Stimulated activated CD4-positive, alpha-beta T cell treated with anti-CD3 and anti-CD28 coated beads, Interleukin-4, amount 100 ng/mL, for 24 hours (primary cell): ENCODE measurements at regions not wholly inside any gene's neighbourhood (a gene's known extent, or its start where the extent isn't known, plus 50 kb on each side); places are given as distances from the start of the nearest gene placed in this dataset.

Experiments used
- DNase-seq: peaks from one replicate; pipeline ENCODE4 v3.0.0-alpha.2; 2020

DNA sequence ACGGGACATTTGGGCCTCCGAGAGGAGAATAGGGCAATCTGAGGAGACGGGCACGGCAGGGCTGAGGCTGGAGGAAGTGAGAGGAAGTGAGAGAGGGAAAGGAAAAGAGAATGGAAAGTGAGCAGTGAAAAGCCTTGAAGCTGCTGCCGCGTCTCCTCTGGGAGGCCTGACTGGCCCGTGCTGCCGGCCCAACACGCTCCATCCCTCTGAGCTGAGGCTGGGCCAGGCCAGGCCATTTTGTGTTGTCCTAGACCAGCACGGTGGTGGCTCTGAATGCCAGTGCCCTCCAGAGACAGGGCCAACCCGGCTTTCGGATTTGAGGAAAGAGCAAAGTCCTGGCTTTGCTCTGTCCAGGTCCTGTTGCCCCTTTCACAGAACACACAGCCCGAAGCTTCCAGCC, 361.1 kb upstream of the SHH start:
- DNase-seq: no peak

DNA sequence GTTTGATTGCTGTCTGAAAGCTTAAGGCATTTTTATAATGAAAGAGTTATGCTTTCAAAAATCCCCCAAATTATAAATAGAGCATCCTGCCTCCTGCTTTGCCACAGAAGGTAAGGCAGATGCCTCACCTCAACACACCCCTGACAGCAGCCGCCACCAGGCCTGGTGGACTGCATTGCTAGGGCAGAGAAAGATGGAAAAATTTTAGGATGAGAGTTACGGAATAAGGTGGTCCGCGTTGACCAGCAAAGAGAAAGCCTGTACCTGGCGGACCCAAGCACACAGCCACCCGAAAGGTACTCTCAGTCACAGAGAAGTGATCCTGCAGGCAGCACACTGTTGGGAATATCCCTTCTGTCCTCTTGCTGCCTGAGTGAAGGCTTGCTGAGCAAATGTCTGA, 360.4 kb upstream of the SHH start:
- DNase-seq: no peak

DNA sequence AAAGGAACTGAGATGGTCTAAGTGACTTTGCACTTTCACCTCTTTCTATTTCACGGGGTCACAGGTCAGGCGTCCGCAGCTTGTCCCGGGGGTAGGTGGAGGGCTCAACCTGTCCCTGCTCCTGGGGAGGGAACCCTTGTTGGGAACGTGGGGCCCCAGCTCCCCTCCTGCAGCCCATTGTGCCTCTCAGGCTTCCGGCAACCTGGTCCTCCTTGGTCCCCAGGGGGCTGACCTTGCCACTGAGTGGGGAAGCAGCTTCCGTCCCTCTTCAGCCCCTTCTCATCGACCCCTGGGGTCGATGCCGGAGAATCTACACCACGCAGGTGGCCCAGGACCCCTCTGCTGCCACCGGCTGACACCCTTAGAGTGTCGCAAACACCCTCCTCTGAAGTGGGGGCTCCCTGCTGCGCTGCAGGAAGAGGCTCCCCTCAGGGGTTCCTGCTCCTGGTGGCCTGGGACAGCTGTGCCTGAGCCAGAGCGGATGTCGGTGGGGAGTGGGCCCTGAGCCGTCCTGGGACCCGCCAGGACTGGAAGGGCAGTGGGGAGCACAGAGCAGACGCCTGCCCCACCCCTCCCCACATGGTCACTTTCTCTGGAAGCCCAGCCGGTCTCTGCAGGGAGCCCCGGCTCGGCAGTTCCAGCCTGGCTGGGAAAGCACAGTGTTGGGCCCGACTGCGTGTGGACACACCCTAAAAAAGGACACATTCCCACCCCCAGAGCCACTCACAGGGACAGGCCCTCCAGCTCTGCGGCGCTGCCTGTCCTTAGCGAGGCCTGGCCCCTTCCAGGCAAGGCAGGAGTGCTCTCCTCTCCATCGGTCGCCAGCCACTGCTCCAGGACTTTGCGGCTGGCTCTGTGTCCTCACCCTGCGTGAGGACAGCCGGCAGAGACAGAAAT, 357.5 kb upstream of the SHH start:
- DNase-seq: no peak

DNA sequence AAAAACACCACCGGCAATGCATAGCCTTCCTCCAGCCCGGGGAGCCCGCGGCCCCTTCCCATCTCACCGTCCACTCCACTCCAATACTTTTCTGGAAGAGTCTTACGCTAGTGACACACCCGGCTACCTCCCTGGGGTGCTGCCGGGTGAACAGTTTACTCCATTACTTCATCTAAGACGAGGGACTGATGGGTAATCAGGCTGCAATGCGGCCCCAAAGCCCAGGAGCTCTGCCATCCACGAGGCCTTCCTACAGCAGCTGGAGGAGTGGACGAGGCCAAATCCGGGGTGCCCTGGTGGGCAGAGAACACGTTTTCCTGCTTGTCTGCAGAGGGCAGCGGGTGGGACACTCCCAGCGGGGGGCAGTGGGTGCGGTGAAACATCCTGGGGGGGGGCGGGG, 356.2 kb upstream of the SHH start:
- DNase-seq: no peak

DNA sequence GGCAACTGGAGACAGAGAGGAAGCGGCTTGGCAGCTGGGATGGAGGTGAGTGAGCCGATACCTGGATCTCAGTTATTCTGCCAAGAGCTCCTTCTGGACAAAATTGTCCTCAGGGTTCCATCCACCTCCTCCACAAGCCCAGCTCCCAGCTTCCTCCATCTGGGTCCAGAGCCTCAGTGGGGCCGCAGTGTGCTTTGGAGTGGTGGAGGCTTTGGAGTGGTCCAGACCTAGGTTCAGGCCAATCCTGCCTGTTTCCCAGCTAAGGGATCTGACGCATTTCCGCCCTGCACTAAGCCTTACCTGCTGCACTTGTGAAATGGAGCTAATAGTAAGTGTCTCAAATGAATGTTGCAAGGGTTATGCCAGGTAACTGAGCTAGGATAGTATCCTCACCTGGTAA, 355.7 kb upstream of the SHH start:
- no peak for DNase-seq

GRCh38 chr7:156167417-156167807, 355.1 kb upstream of the SHH start:
- no peak for DNase-seq

DNA sequence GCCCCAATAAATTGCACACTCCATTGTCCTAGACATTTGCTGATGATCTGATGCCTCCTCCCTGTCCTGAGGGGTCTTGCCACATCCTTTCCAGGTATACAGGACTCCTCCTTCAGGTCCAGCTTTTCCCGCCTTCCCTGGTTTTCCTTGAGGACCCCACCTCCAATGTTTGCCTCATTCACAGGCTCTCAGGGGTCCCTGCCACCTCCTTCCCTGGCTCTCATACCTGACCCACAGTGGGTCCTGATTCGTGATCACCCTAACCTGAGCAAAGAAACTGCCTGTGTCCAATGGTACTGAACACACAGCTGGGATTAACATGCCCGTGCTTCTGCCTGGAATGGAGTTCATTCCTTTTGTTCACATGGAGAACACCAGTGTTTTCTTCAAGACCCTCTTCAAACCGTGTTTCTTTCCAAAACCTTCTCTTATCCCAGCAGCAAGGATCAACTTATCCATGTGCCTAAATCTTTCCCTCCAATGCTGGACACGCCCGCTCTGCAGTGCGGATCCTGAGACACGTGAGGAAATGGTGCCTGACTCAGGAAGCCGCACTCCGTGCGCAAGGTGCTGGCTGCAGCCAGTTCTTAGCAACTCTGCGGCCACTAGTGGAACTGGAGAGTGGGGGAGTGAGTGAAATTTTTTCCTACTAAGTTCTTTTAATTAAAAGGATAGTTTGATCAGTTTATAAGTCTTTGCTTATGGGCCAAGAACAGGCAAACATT, 354.6 kb upstream of the SHH start:
- DNase-seq: no peak

- no peak for DNase-seq
Measured at GRCh38 chr7:156163747-156164146, 351.5 kb upstream of the SHH start.

DNA sequence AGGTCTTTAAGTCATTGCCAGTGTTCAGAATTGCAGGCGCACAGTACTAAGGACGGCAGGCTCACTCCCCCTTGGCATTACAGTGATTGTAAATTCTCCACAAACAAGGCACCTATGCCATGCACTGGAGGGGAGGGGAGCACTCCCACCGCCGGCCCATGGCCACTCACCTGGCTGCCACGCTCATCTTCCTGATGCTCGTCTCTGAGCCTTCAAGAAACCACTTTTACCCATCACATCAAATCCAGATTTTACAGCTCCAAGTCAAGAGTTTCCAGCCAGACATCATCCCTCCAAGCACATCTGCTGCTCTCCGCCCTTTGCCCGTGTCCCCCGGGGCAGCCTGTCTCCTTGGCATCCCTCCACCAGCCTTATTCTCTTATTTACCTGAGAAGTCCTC, 350.2 kb upstream of the SHH start:
- no peak for DNase-seq

DNA sequence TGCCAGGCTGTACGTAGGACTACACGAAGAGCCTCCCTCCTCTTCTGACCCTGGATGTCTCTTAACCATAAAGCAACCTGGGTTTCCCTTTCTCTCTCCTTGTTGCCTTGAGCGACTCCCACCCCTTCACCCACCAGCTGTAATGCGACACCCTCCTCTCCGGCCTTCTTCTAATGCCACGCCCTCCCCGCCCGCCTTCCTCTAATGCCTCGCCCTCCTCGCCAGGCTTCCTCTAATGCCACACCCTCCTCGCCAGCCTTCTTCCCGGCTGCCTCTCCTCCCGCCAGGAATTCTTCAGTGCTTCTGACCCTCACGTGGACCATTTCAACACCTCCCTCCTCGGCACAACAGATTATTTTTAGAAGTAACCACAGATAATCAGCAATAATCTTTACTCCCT, 348.5 kb upstream of the SHH start:
- DNase-seq: no peak

- no peak for DNase-seq
Measured at GRCh38 chr7:156158693-156159092, 346.4 kb upstream of the SHH start.

GRCh38 chr7:156158213-156158612, 345.9 kb upstream of the SHH start:
- no peak for DNase-seq

- no peak for DNase-seq
Measured at GRCh38 chr7:156157409-156158012, 345.2 kb upstream of the SHH start.

DNA sequence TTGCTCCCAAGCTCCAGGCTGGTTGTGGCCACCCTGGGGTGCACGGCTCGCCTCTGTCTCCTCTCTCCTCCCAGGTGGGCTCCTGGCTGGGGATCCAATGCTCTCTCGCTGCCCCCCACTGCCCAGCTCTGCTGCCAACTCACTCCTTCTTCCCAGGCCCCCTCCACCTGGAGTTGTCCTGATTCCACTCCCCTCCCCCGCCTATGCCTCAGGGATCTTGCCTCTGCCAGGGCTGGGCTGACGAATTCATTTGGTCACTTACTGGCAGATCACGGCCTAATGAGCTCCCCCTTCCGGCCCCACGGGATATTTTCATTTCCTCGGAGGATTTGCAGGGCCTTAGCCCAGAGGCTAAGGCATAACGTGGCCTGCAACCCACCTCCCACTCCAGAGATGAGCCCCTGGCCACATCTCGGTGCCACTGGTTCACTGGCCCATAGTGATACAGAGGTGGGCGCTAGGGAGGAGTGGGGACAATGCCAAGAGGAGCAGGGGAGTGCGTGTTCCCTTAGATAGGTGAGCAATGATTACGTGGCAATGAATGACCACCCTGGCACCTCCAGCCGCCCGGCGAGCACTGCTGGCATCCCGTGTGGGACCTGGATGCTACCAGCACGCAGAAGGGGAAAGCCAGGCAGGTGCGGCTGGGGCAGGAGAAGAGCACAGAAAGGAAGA, 344.6 kb upstream of the SHH start:
- no peak for DNase-seq

DNA sequence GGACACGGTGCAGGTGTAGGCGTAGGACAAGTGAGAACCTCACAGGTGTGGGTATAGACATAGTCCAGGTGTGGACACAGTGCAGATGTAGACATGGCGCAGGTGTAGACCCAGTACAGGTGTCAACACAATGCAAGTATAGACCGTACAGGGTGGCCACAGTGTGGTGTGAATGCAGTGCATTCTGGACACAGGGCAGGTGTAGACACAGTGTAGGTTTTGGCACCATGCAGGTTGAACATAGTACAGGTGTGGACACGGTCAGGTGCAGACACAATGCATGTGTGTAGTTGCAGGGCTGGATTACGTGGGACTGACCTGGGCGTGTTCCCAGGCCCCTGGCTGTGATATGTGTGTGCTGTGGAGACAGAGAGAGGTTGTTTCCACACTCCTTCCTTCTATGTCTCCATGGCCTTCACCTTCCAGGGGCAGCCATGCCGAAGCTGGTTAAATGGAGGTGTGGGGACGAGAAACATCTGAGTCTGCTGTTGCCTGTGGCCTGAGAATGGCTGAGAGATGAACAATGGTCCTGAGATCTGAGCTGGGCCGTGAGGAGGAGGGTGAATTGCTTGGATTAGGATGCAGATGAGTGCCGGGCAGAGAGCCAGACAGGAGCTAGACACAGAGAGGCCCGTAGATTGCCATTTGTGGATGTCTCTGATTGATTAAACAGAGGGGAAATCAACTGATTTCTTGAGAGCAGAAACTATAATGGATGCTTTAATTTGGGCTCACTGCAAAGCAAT, 343.9 kb upstream of the SHH start:
- no peak for DNase-seq

- DNase-seq: no peak
Measured at GRCh38 chr7:156153590-156153989, 341.3 kb upstream of the SHH start.

- DNase-seq: no peak
Measured at GRCh38 chr7:156152390-156152789, 340.1 kb upstream of the SHH start.

- no peak for DNase-seq
Measured at GRCh38 chr7:156151658-156152057, 339.4 kb upstream of the SHH start.

GRCh38 chr7:156151078-156151477, 338.8 kb upstream of the SHH start:
- DNase-seq: no peak

DNA sequence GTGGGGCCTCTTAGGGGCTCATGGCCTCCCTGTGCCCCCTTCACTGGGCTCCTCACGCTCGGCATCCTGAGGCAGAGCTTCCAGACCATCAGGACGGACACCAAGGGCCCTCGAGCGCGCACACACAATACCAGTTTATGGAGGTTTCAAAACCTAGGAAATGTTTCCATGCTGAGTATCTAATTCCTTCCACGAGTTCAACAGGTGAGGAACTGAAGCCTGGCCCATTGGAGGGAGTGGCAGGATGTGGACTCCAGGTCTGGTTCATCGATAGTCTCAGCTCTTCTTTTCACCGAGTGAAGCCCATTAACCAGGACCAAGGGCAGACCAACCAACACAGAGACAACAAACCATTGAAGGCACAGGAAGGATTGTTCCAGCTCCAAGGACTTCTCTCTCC, 336.7 kb upstream of the SHH start:
- no peak for DNase-seq

DNA sequence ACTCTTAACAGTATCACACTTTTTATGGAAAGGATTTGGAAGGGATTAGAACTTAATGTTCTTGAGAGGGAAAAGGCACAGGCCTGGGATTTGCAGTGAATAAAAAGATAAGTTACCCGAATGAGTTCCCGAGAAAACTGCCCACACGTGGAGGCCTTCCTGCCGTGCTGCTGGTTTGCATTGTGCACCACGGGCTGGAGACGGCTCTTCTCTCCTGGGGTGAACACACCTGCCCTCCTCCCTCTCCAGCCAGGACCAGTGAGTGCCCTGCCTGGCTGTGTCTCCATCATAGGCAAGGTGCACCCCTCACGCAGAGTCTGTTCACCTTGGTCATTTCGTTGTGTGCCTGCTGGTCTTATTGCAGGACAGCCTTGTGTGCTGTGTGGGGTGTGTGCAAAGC, 336.3 kb upstream of the SHH start:
- no peak for DNase-seq

DNA sequence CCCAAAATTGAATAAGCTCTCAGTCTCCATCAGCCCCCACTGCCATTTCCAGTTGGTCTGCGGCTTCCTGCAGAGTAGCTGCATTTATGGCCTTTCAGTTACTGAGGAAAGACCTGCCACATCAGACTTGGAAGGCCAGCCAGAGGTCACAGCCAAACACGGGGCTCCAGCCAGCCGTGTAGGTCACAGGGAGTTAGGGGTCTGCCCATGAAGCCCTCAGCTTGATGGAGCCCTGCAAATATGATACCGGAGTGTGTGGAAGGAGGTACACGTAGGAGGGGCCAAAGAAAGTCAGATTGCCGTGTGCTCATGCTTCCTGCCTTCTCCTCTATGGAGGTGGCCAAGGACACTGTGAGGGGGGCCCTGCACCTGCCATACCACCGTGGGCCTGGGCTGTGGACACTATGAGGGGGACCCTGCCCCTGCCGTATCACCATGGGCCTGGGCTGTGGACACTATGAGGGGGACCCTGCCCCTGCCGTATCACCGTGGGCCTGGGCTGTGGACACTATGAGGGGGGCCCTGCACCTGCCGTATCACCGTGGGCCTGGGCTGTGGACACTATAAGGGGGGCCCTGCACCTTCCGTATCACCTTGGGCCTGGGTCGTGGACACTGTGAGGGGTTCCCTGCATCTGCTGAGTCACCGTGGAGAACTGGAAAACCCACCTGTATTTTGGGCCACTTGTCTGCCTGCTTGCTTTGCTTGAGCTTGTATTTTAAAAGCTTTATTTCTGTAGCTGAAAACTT, 335.7 kb upstream of the SHH start:
- no peak for DNase-seq
